DMS53 treated with DMSO at 0.1 percent for 48 hours (cell line): ENCODE measurements at regions not wholly inside any gene's neighbourhood (a gene's known extent, or its start where the extent isn't known, plus 50 kb on each side); places are given as distances from the start of the nearest gene placed in this dataset.
"Not testable (repeated sequence)": the region's sequence is repeated elsewhere in the genome, so short reads cannot be mapped to it uniquely, and the experiment has no call there.

Experiments
- DNase-seq: peaks from one replicate; lab custom pipeline; 2025; ENCODE audit not compliant: unreplicated experiment; lab: John Stamatoyannopoulos, UW

GRCh38 chr13:44713788-44714469 lies 137.8 kb upstream of the TSC22D1 start:
- DNase-seq, result no peak

GRCh38 chr13:44711706-44712105 lies 135.6 kb upstream of the TSC22D1 start:
- DNase-seq, result no peak

DNA sequence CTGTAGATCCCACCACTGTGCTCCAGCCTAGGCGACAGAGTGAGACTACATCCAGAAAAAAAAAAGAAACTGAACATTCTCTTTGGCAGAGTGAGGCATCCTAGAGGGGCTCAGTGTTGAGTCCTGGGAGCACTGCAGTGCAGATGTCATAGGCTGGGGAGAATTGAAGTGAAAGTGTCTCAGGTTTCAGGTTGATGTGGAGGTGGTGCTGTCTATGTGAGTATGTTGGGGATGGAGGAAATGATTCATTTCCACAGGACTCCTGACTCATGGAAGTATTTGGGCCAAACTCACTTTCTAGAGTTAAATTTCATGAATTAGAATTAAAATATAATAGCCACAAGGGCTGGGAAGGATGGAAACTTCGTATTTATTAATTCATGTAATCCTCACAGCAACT lies 134.4 kb upstream of the TSC22D1 start:
- no peak for DNase-seq

GRCh38 chr13:44704811-44705210 lies 128.7 kb upstream of the TSC22D1 start:
- DNase-seq, result not testable (repeated sequence)

DNA sequence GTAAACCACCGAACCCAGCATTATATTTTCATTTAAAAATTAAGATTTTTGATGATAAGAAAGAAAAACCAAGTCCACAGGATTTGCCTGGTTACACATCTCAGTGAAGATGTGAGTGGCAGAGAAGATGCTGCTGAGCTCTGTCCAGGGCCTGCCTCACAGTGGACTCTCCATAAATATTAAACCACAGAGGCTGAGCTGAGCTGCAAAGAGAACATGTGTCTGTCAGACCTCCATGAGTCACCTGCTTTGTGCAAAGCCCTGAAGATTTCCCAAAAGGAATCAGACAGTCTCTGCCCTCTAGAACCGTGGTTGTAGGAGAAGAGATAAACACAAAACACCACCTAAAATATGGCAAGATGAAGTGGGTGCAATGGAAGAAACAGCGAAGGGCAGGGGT lies 127.2 kb upstream of the TSC22D1 start:
- DNase-seq, result no peak

DNA sequence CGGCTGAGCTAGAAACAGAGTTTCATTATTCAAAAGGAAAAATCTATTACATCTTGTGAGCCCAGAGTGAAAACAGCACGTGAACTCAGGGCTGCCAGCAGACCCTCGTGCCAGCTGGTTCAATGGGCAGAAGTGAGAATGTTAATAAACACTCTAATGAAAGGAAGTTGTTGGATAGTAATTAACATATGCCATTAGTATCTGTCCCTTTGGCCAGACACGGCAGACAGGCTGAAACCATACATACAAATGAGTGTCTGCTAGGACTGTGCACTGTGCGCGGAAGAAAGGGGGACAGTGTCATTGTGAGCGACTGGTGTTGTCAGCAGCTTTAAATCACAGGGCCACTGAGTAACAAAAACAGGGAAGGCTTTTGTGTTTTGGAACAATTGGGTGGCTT lies 121.9 kb upstream of the TSC22D1 start:
- no peak for DNase-seq

GRCh38 chr13:44697058-44697457 lies 120.9 kb upstream of the TSC22D1 start:
- no peak for DNase-seq

- DNase-seq, result no peak
Measured at GRCh38 chr13:44695520-44695919, 119.4 kb upstream of the TSC22D1 start.

DNA sequence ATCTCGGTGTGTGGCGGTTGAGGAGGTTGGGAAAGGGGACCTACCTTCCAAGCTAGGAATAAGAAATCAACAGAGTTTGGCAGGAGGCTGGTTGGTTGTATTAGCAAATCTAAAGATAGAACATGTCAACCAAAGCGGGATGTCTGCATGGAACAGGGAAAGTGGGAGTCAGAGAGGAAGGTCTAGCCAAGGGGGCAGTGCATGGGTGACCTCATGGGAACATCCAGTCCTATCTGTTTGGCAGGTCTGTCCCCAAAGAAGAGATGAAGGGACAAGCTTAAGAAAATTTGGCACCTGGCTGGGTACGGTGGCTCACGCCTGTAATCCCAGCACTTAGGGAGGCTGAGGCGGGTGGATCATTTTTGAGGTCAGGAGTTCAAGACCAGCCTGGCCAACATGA lies 118.7 kb upstream of the TSC22D1 start:
- DNase-seq, result no peak

DNA sequence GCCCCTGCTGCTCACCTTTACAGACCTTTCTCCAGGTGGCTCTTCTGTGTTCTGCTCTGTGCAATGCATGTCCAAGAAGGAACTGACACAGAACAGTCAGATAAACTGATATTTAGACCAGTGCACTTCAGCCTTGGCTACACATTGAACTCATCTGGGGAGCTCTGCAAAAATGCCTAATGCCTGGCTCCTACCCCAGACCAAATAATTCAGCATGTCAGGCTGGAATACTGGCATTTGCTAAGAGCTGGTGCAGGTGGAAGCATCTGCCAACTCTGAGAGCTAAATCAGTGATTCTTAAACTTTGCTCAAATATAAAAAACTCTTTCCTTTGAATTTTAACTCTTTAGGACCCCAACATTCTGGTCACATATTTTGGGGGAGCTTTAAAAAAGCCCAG lies 118.2 kb upstream of the TSC22D1 start:
- no peak for DNase-seq

- no peak for DNase-seq
Measured at GRCh38 chr13:44693156-44693764, 117.1 kb upstream of the TSC22D1 start.

DNA sequence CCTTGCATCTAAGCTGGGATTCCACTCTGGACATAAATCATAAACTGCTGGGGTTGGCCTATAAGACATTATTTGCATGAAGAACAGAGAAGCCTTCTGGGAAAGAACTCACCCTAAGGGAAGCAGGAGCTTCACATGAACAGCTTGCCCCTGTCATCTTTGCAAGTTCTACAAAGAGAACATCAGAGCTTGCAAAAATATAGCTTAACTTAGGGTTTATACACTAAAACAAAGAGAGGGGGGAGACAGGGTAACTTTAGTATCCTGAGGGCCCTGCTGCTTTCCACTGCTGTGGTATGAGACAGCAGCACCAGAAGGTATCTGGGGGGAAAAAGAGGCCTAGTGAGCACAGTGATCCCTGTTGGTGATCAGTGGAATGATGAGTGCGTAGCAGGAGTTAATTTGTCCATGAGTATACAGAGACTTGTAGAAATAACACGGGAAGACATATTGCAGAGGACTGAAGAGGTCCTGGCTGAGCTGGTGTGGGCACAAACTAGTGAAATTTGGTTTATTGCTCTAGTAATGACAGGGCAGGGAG lies 116.1 kb upstream of the TSC22D1 start:
- DNase-seq, result no peak

DNA sequence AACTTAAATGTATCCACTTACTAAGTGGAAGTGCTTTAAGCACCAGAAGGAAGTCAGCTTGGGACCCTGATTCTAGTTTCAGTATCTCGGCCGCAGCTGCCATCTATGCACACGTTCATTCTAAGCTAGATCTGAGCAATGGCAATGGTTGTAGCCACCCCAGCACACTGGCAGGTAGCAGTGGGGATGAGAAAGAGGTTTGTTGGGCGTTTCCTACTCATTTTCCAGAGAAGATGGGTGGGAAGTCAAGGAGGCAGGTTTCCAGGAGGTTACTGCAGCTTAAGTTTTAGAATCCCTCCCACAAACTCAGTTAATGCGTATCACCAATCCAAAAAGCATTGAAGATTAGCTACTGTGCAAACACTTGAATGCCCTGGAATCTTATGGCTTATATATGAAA lies 114.2 kb upstream of the TSC22D1 start:
- no peak for DNase-seq

DNA sequence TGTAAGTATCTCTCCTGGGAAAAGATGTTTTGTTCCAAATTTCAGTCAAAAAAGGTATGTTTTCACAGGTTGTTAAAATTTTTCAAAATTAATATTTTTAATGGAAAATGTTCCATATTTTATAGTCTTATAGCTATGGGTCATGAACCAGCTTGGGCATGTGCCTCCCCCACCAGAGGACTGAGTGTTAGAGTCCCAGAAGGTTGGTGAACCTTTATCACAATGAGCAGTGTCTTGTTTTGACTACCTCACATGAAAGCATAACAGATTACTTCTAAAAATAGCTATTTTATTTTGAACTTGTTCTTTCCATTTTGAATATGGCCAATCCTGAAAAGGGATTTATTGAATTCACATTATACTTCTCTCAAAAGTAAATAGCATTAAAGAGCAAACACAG lies 112.5 kb upstream of the TSC22D1 start:
- DNase-seq, result no peak

GRCh38 chr13:44686531-44686934 lies 110.4 kb upstream of the TSC22D1 start:
- DNase-seq, result no peak

GRCh38 chr13:44685641-44686040 lies 109.5 kb upstream of the TSC22D1 start:
- DNase-seq, result no peak

GRCh38 chr13:44682416-44682815 lies 106.3 kb upstream of the TSC22D1 start:
- DNase-seq, result not testable (repeated sequence)

- no peak for DNase-seq
Measured at GRCh38 chr13:44680746-44681355, 104.7 kb upstream of the TSC22D1 start.

GRCh38 chr13:44679597-44679996 lies 103.5 kb upstream of the TSC22D1 start:
- no peak for DNase-seq

DNA sequence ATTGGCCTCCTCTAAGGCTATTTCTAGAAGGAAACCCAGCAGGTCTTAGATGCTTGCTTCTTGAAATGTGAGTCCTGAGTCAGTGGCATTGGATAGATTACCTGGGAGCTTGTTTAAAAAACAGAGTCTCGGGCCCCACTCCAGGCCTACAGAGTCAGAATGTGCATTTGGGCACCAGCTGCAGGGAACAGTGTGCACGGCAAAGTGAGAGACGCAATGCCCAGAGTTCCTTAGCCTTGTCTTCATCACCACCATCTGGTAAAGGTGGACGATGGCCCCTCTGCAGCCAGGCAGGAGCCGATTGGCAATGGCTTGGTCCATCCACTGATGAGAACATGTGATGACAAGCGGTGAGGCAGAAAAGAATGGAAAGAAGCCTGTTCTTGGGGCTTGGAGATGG lies 102.1 kb upstream of the TSC22D1 start:
- DNase-seq, result no peak

GRCh38 chr13:44676534-44676933 lies 100.4 kb upstream of the TSC22D1 start:
- DNase-seq, result no peak

- no peak for DNase-seq
Measured at GRCh38 chr13:44669534-44669933, 93.4 kb upstream of the TSC22D1 start.
